GM12878 (cell line): ENCODE measurements at regions not wholly inside any gene's neighbourhood (a gene's known extent, or its start where the extent isn't known, plus 50 kb on each side); places are given as distances from the start of the nearest gene placed in this dataset.

Experiments
- ATAC-seq: fragments of 200-7000 bp; cut with Tn5 transposase; 3 replicates; pipeline ENCODE4 v1.9.1; 2020; ENCODE audit warnings: mild to moderate bottlenecking, moderate library complexity
- BruUV-seq: library from RNA; stranded (reverse); fragments of 400-500 nt; replicated peaks from 2 replicates; lab custom pipeline; 2021; lab: Mats Ljungman, UMichigan
- CTCF ChIA-PET: fragments of 300-600 bp; sonication (Branson Sonifier 250); formaldehyde crosslinking; extraction: SDS; loops from one replicate; lab custom pipeline; 2021; ENCODE audit warnings: inconsistent platforms; lab: Yijun Ruan, JAX
- POLR2A ChIA-PET: fragments of 350-600 bp; formaldehyde crosslinking; extraction: SDS; loops from one replicate; lab custom pipeline; 2021; ENCODE audit warnings: inconsistent platforms; lab: Charles Lee
- RAD21 ChIA-PET: fragments of 300-600 bp; sonication (Branson Sonifier 250); formaldehyde crosslinking; loops from one replicate; lab custom pipeline; 2023; ENCODE audit warnings: antibody characterized with exemption; ENCODE audit not compliant: unreplicated experiment; lab: Charles Lee
- SMC1A ChIA-PET: fragments of 300-600 bp; sonication (Branson Sonifier 250); formaldehyde crosslinking; loops from one replicate; lab custom pipeline; 2023; ENCODE audit not compliant: unreplicated experiment, uncharacterized antibody; lab: Charles Lee
- DNase-seq: peaks from one replicate; pipeline ENCODE4 v3.0.0-alpha.2; 2011; ENCODE audit warnings: low read depth, low spot score
- FAIRE-seq: peaks from 3 replicates; lab custom pipeline; 2011; peaks lifted over from hg19 to GRCh38; lab: Jason Lieb, UNC
- H2AFZ ChIP-seq: 2 replicates; pipeline ENCODE4 v1.6.0; 2011; ENCODE audit warnings: low read depth, low read length, control low read depth; ENCODE audit not compliant: control insufficient read depth
- H3K27ac ChIP-seq: 2 replicates; pipeline ENCODE4 v1.5.1; 2011; ENCODE audit warnings: control low read depth; ENCODE audit not compliant: control insufficient read depth, insufficient read depth
- H3K27me3 ChIP-seq, 2 experiments: replicated peaks in 1 of 2; 2 replicates each; pipeline versions ENCODE4 v1.6.0 to v1.6.1; 2011; ENCODE audit warnings: low read length in 1 of 2; ENCODE audit not compliant: control insufficient read depth in 2 of 2, insufficient read depth in 2 of 2
- H3K36me3 ChIP-seq, 2 experiments: 2 replicates each; pipeline ENCODE4 v1.5.1; 2011; ENCODE audit warnings: low read length in 1 of 2; ENCODE audit not compliant: control insufficient read depth in 2 of 2, insufficient read depth in 2 of 2
- H3K4me1 ChIP-seq: 2 replicates; pipeline ENCODE4 v1.6.1; 2011; ENCODE audit warnings: mild to moderate bottlenecking, low read length, moderate library complexity, mixed read lengths; ENCODE audit not compliant: control insufficient read depth, insufficient read depth
- H3K4me2 ChIP-seq: 2 replicates; pipeline ENCODE4 v1.6.0; 2011; ENCODE audit warnings: control low read depth; ENCODE audit not compliant: control insufficient read depth, insufficient read depth
- H3K4me3 ChIP-seq: fragments of 200-600 bp; sonication (generic); 2 replicates; pipeline ENCODE4 v1.5.1; 2016
- H3K79me2 ChIP-seq: 2 replicates; pipeline ENCODE4 v1.6.0; 2011; ENCODE audit warnings: low read length; ENCODE audit not compliant: control insufficient read depth, insufficient read depth
- H3K9ac ChIP-seq: 2 replicates; pipeline ENCODE4 v1.8.0; 2011; ENCODE audit warnings: low read length, control low read depth, mixed read lengths; ENCODE audit not compliant: control insufficient read depth, insufficient read depth
- H3K9me3 ChIP-seq: replicated peaks from 3 replicates; pipeline ENCODE4 v1.5.1; 2011; ENCODE audit warnings: mild to moderate bottlenecking, low read length; ENCODE audit not compliant: control insufficient read depth, insufficient read depth
- H4K20me1 ChIP-seq: 2 replicates; pipeline ENCODE4 v1.6.0; 2011; ENCODE audit not compliant: control insufficient read depth, insufficient read depth
- CREM ChIP-seq: IDR thresholded peaks from 2 replicates; pipeline ENCODE4 v1.6.1; 2014; ENCODE audit warnings: antibody characterized with exemption, low read depth
- FOXK2 ChIP-seq: fragments of 450-650 bp; IDR thresholded peaks from 2 replicates; pipeline ENCODE4 v1.6.1; 2017; ENCODE audit warnings: mild to moderate bottlenecking, moderate library complexity
- IRF4 ChIP-seq: IDR thresholded peaks from 2 replicates; pipeline ENCODE4 v1.6.1; 2011; ENCODE audit warnings: low read depth, low read length
- MEF2A ChIP-seq: IDR thresholded peaks from 2 replicates; pipeline ENCODE4 v1.6.1; 2011; ENCODE audit warnings: low read depth, mild to moderate bottlenecking, low read length, moderate library complexity; ENCODE audit not compliant: insufficient read depth
- SIN3A ChIP-seq: IDR thresholded peaks from 2 replicates; pipeline ENCODE4 v1.6.1; 2012; ENCODE audit warnings: low read depth, low read length, improper control_type of control experiment
- SREBF2 ChIP-seq: IDR thresholded peaks from 2 replicates; pipeline ENCODE4 v1.6.1; 2012; ENCODE audit warnings: mild to moderate bottlenecking, low read length
- TAF1 ChIP-seq: IDR thresholded peaks from 2 replicates; pipeline ENCODE4 v1.6.1; 2011; ENCODE audit warnings: mild to moderate bottlenecking, low read depth, low read length, borderline replicate concordance
- WGBS: methylation state at CpG from one replicate; pipeline ENCODE4 v1.1.6; 2016; ENCODE audit warnings: low lambda C conversion rate; ENCODE audit not compliant: insufficient replicate concordance, insufficient coverage; ENCODE audit errors: missing lambda C conversion rate; 5-methylcytosine and 5-hydroxymethylcytosine counted together
- in situ Hi-C: fragments of 300-500 bp; cut with MboI; formaldehyde crosslinking; loops from 9 replicates; pipeline ENCODE4 v1.14.3; 2018; ENCODE audit warnings: mixed read lengths
- intact Hi-C: fragments of 100-400 bp; cut with micrococcal nuclease; formaldehyde crosslinking; loops from one replicate; pipeline ENCODE4 v1.14.2; 2022; ENCODE audit not compliant: unreplicated experiment
- TF ChIP-seq, protein P1 (sequence below): fragments of 150-350 bp; IDR thresholded peaks from 2 replicates; pipeline ENCODE4 v1.6.1; 2016; ENCODE audit warnings: low read depth, low read length
- TF ChIP-seq, protein P2 (sequence below): fragments of 450-650 bp; IDR thresholded peaks from 2 replicates; pipeline ENCODE4 v1.6.1; 2014; ENCODE audit warnings: mild to moderate bottlenecking

GRCh38 chr7:73920406-73921134 is 59.6 kb downstream of the TMEM270 start:
- no peak for FAIRE-seq
- Histone ChIP-seq H3K4me2 (no peak overlapping the region), H3K4me3 (no peak overlapping the region), H3K9me3 (no peaks in the 10 kb centered on the region), H3K79me2 (no peaks in the 10 kb centered on the region), H2AFZ (no peak overlapping the region), H4K20me1 (no peaks in the 10 kb centered on the region), H3K27me3 (no peaks in the 10 kb centered on the region; a peak in 1 of 4 replicates), H3K36me3 (no peaks in the 10 kb centered on the region), H3K27ac (no peak overlapping the region), H3K4me1 (no peaks in the 10 kb centered on the region), H3K9ac (no peak overlapping the region)
- POLR2A ChIA-PET = no interaction called here
- in situ Hi-C loops = no loop called here
- TF ChIP-seq CREM (no peak), SIN3A (no peak), SREBF2 (no peak), IRF4 (no peak), TAF1 (no peak), MEF2A (no peak), FOXK2 (no peak)
- TF ChIP-seq, protein P1, sequence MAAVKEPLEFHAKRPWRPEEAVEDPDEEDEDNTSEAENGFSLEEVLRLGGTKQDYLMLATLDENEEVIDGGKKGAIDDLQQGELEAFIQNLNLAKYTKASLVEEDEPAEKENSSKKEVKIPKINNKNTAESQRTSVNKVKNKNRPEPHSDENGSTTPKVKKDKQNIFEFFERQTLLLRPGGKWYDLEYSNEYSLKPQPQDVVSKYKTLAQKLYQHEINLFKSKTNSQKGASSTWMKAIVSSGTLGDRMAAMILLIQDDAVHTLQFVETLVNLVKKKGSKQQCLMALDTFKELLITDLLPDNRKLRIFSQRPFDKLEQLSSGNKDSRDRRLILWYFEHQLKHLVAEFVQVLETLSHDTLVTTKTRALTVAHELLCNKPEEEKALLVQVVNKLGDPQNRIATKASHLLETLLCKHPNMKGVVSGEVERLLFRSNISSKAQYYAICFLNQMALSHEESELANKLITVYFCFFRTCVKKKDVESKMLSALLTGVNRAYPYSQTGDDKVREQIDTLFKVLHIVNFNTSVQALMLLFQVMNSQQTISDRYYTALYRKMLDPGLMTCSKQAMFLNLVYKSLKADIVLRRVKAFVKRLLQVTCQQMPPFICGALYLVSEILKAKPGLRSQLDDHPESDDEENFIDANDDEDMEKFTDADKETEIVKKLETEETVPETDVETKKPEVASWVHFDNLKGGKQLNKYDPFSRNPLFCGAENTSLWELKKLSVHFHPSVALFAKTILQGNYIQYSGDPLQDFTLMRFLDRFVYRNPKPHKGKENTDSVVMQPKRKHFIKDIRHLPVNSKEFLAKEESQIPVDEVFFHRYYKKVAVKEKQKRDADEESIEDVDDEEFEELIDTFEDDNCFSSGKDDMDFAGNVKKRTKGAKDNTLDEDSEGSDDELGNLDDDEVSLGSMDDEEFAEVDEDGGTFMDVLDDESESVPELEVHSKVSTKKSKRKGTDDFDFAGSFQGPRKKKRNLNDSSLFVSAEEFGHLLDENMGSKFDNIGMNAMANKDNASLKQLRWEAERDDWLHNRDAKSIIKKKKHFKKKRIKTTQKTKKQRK = no peak
- TF ChIP-seq, protein P2, sequence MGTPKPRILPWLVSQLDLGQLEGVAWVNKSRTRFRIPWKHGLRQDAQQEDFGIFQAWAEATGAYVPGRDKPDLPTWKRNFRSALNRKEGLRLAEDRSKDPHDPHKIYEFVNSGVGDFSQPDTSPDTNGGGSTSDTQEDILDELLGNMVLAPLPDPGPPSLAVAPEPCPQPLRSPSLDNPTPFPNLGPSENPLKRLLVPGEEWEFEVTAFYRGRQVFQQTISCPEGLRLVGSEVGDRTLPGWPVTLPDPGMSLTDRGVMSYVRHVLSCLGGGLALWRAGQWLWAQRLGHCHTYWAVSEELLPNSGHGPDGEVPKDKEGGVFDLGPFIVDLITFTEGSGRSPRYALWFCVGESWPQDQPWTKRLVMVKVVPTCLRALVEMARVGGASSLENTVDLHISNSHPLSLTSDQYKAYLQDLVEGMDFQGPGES = no peak
- SMC1A ChIA-PET = no interaction called here
- RAD21 ChIA-PET = no interaction called here
- no peak for ATAC-seq
- 47% methylated on average over 22 of the region's 22 CpGs for WGBS
- intact Hi-C loops = no loop called here
- CTCF ChIA-PET = no interaction called here
- BruUV-seq = no TSS peak
- no peak for DNase-seq
